LoVo (cell line): ENCODE measurements at regions not wholly inside any gene's neighbourhood (a gene's known extent, or its start where the extent isn't known, plus 50 kb on each side); places are given as distances from the start of the nearest gene placed in this dataset.
"Not testable (repeated sequence)": the region's sequence is repeated elsewhere in the genome, so short reads cannot be mapped to it uniquely, and the experiment has no call there.

Source experiments
- DNase-seq: peaks from one replicate; pipeline ENCODE4 v3.0.0-alpha.2; 2016; ENCODE audit warnings: low spot score

DNA sequence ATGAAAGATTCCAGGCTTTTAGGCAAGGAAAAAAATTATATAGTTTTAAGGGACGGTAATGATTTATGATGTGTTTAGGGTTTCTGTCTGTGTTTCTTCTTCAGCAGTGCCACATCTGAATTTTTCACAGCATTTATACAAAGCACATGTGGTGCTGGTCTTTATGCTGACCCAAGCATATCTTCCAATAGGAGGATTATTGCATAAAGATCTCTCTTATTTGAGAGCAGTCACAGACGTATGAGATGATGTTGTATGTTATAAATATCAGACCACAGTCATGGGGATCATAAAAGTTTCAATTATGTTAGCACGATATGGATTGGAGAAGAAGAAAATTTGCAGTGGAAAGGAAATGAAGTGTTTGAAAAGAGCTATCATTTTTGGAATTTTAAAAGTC, 150.9 kb downstream of the RASEF start:
- DNase-seq = no peak

DNA sequence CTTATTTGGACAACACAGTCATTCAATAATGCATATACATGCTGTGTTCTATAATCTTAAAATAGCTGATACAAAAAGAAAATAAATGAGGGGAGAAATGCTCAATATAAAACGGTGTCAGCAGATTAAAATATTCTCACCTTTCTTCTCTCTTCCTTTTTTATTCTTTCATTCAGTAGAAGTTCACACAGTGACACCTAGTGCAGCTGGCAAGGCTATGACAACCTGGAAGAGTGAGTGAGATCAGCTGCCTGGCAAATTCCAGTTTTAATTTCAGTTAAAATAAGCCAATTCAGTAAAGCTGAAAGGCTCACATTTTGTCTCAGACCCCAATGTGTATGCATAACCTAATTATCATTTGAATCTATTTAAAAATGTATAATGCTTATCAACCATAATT, 150.3 kb downstream of the RASEF start:
- DNase-seq = no peak

DNA sequence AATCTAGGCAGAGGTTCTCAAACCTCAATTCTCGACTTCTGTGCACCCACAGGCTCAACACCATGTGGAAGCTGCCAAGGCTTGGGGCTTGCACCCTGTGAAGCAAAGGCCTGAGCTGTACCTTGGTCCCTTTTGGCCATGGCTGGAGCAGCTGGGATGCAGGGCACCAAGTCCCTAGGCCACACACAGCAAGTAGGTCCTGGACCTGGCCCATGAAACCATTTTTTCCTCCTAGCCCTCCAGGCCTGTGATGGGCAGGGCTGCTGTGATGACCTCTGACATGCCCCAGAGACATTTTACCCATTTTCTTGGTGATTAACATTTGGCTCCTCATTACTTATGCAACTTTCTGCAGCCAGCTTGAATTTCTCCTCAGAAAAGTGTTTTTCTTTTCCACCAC, 146.7 kb downstream of the RASEF start:
- DNase-seq = not testable (repeated sequence)

DNA sequence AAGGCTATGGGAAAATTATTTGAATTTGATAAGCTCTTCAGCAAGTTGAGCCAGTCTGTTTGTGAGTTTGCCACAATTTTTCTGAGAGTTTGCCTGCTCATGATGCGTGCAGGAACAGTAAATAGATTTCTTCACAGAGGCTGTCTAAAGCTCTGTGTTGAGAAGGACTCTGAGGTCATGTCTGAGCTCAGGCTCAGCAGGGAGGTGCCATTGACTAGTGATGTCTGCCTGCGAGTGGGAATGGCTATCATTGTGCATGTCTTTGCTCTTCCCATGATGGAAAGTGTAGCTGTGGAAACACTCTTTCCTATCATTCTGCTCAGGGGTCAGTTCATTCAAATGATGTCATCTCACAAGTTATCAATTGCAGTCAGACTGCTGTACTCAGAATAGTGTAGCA, 142.8 kb downstream of the RASEF start:
- DNase-seq = no peak

DNA sequence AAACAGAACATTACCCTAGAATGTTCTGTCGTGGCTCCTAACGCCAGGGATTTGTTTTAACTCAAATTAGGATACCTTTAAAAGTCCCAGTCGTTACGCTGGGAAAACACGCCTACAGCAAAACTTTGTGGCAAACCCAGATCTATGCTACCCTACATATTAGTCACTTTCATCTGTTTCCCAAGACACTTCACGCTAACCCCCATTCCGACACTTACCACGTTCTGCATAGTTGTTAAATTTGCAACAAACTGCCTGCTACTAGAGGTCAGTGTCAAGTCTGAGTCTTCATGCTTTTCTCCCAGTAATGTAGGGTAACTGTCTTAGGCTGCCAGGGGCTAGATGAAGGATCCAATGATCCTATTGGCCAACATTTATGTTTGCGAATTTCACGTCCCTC, 140.3 kb downstream of the RASEF start:
- DNase-seq = no peak

DNA sequence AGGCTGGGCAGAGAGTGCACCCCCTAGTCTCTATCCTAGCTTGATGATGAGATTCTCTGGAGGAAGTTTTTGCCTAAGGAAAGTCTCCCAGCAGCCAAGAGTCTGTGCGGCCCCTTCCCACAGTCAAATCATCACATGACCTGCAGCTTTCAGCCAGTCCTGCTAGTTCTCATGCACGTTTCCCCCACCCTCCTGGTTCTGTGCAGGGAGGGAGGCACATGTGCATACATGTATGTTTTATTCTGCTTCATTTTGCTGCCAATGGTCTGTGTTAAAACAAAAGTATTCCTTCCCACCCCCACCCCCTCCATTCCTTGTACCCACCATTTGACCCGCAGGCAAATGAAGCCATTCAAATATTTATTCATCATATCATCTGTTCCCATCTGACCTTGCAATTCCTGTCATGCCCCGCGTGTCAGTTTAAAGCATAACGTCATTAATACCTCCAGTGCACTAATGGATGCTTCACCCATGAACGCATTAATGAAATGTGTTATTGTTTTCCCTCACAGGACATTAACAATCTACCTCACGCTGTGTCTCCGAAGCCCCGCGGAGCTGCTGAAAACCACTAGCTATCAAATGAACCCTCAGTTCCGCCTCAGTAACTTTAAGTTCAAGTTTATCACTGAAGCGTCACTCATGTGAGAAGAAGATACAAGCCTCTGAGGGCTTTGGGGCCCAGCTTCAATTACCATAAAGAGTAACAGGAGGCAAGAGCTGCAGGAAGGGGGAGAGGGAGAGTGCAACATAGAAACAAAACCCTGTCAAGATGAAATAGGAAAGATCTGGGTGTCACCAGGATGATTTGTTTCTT, 139.6 kb downstream of the RASEF start:
- no peak for DNase-seq

DNA sequence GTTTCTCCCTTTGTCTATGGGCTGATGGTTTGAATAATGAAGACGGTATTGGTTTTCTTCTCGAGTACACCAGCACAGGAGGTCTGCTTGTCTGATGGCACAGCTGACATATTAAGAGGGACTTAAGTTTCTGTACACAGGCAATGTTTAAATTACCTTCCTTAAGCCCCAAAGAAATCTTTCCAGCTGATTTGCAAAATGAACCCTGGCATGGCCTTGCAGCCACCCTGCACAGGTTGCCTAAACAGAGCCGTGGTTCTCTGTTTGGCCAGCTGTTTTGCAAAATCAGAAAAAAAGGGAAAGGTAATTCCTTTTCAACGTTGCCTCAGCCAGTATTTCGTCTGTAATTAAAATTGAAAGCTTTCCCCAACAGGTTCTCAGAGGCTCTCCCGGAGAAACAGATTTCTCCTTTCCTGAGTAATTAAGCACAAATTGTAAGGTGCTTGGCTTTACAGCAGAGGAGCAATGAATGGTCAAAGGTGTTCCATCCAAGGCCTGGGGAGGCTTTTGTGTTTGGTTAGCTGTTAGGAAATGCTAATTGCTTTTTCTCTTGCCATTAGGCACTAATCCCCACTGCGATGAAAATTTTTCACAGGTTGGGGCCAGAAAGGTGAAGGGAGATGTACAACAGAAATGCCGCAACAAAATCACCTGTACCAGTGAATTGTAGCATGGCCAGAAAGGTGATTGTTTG, 138.9 kb downstream of the RASEF start:
- DNase-seq = no peak
